Activated T-helper 1 cell treated with Interleukin-2 at 50 U/mL for 16 hours (primary cell): ENCODE measurements at regions not wholly inside any gene's neighbourhood (a gene's known extent, or its start where the extent isn't known, plus 50 kb on each side); places are given as distances from the start of the nearest gene placed in this dataset.
"Not testable (repeated sequence)": the region's sequence is repeated elsewhere in the genome, so short reads cannot be mapped to it uniquely, and the experiment has no call there.

Source experiments
- DNase-seq: peaks from one replicate; pipeline ENCODE4 v3.0.0-alpha.2; 2020; ENCODE audit warnings: low read depth

DNA sequence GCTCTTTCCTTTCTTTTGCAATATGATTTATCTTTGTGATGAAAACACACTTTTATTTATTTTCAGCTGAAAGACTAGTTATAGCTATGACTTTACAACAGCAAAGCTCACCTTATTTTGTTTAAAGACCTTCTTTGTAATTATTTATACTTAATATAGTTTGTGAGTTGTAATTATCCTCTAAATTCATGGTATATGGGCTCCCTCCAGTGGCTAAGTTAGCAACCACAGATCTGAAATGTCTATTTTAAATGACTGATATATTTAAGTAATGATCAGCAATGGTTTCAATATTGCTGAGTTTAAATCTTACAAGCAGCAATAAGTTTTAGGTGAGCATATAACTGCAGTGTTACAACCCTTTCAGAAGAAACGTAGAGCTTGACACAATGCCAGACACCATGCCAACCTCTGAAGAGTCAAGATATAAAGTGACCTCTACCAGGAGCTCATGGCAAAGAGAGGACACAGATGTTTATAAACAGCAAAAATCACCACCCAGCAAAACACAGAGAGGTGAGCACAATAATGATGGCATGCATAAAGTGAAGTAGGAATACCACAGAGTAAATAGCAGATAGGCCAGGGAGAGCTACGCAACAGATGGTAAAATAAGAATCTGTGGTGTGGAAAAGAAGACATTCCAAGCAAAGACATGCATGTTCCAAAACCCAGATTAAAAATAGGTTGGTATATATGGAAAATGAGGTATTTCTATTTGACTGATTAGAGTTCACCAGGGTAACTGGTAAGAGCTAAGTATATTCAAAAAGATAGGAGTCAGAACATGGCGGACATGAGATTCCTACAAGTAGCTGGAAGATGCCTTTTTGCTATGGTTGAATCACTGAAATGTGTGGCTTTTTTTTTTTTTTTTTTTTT lies 143.7 kb upstream of the ZNF385D start:
- no peak for DNase-seq

DNA sequence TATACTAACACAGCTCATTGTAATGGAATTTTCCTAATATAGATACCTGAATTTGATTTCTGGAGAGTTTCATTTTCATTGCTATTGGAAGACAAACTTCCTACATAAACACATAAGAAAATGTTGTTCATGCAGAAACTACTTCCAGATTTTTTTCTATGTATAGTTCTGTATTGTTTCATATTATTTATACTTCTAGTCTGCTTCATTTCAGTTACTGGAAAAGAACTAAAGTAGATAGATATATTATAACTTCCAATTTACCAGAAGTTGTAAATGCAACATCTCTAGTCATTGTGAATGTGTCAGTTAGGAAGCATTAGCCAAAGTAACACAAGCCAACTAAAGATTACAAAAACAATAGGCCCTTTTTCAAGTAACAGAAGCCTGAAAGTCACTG lies 147.3 kb upstream of the ZNF385D start:
- DNase-seq: no peak

DNA sequence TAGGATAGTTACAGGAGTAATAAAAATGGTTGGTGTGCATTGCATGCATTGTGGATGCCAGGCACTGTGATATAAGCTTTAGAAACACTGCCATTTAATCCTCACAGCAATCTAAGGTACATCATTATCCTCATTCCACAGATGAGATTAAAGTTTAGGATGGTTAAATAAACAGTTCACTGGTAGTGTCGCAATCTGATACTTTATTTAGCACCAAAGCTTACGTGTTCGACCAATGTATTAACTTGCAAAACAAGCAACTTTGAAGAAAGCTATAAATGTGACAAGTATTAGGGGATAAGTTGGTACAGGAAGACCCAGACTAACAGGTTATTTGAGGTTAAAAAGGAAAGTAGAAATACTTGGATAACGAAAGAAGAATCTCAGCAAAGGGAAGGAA lies 150.5 kb upstream of the ZNF385D start:
- no peak for DNase-seq

DNA sequence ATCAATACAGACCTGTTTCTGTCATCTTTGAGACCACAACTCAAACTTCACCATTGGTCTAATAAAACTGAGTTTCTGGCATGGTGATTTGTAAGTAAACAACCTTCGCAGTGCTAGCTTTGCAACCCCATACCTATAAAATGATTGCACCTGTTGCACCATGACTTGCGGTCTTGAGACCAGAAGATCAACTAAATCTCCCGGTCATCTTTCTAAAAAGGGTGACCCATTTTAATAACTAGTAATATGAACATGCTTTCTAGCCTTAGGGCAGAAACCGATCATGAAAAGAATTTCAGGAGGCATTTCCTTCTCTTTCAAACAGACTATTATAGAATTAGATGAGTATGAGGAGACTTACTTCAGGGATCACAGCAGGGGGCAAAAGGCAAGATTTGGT lies 151.9 kb upstream of the ZNF385D start:
- no peak for DNase-seq

DNA sequence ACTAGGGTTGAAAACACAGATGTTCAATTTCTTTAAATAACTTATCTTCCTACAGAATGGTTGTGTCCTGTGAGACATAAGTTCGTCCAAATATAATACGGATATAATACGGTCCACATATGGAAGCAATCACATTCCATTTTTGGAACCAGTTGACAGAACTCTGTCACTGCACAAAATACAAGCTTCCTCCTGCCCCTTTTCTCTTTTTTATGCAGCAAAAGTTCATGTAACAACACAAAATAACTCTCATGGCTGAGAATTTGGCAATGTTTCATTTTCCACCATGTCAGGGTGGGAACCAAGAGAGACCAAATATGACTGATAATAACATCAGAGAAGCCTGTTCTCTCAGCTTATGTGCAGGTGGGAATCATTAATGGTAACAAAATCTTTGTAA lies 158.1 kb upstream of the ZNF385D start:
- DNase-seq: no peak

DNA sequence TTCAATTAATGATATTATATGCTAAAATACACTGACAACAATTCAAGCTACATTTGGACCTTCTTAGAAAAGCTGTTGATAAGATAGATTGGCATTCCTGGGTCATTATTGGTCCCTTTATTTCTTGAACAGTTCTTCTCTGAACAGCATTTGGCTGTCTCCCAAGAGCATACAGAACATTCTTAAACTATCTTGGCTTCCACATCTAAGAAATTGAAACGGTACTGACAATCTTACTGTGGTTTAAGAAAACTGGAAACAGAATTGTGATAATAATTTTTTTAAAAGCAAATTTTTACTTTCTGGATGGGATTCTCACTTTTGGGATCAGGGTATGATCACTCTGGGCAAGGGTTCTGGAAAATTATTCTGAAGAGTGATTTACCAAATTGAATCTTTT lies 161.7 kb upstream of the ZNF385D start:
- DNase-seq: no peak

DNA sequence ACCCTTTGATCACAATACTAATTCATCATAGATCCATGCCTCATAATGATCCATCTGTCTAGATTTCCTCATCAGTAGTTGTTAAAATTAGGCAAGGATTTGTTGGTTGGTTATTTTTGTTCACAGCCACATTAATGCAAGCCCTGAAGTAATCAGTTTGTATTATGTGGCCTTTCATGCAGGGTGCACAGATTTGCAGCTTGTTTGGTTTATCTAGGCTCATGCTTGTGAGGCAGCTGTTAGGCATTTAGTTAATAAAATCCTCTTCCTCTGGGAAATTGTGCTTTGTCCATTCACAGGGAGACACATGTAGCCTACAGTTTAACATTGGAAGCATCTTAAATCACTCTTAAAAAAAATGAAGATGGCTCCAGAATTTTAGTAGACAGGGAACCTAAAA lies 162.8 kb upstream of the ZNF385D start:
- DNase-seq: no peak

DNA sequence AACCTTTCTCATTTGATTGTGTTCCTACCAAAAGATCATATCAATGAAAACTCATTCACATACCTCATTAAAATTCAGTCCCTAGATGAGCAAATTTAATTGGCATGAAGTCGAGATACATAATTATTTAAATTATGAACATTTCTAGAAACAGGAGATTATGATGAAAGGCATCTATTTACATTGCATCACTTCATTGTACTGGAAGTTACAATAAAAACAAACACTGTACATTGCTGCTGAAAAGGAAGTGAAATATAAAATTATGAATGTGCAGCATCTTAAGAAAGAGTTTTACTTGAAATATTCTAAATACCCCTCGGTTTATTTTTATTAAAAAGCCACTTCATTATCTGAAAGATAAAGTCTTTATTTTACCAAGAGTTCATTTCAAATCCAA lies 163.4 kb upstream of the ZNF385D start:
- no peak for DNase-seq

DNA sequence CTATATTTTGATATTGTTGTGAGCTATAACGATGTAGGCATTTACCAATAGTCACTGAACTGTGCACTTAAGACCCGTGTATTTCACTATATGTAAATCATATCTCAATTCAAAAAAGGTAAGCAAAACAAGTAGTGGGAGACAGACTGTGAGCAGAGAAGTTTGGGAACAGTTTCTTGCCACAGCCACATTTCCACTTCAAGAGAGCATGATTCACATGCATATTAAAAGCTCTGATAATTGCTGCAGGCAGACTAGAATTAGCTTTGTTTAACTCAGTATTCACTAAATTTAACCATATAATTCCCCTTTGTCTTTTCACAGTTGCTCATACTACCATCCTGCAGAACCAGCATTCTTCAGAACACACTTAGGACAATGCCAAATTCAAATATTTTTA lies 168.4 kb upstream of the ZNF385D start:
- DNase-seq: no peak

DNA sequence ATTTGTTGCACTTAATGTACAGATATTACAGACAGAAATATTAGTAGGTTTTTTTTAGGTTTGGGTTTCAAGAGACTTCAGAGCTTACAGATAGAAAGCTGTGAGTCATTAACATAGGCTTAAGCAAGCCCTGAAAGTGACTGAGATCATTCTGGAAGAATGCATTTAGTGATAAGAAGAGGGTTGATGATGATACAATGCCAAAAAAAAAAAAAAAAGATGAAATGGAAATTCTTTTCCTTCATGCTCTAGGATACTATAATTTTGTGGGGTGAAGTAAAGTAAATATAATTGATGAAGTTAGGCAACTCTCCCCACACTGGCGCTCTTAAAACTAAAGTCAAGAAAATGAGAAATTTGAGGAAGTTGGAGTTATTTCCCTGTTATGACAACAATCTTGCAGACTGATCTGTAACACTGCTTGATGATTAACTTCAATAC lies 169.4 kb upstream of the ZNF385D start:
- no peak for DNase-seq

DNA sequence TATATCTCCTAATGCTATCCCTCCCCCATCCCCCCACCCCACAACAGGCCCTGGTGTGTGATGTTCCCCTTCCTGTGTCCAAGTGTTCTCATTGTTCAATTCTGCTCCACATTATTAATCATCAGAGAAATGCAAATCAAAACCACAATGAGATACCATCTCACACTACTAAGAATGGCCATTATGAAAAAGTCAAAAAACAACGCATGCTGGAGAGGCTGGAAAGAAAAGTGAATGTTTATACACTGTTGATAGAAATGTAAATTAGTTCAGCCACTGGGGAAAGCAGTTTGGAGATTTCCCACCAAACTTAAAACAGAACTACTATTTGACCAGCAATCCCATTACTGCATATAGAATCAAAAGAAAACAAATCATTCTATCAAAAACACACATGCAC lies 172.1 kb upstream of the ZNF385D start:
- not testable (repeated sequence) for DNase-seq

DNA sequence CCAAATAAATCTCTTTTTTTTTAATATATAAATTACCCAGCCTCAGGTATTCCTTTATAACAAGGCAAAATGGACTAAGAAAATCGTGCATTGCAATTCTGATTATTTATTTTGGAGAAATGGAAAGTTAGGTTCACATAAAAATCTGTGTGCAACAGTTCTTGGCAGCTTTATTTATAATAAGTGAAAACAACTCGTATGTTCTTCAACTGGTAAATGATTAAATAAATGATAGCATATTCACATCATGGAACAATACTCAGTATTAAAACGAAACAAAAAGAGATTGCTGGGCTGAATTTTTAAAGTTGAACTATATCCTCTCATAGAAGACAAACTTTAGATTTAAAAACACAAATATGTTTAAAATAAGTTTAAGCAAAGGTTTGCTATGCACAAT lies 176.3 kb upstream of the ZNF385D start:
- no peak for DNase-seq

DNA sequence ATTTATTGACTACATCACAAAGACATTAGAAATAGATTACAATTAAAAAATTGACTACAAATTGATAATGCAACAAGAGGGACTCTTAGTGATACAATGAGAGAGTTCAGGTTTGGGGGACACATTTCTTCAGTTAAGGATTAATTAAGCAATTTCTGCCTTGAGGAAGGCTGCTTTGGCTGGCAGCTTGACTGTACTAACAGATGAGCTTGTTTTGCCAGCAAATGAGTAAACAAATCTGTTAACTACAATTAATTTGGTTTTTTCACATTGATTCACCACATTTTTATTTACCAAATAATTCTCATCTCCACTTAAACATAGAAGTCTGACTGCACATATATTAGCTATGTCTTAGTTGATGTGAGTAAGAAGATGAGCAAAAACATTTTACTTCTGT lies 183.6 kb upstream of the ZNF385D start:
- DNase-seq: no peak

DNA sequence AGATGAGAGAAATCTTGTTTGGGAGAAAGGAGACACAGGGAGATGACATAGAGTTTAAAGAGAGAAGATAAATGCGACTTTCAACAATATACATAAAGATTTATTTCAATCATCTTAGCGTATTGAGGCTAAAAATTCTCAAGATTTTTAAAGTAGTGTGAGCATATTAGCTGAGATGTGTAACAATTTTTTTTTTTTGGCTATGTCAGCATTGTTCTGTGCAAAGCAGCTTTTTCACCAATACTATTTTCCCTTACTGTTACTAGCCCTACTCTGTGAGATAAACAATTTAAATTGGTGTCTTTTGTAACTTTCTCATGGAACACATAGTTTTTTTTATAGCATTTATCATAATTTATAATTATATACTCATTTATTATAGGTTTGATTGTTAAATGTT lies 185.2 kb upstream of the ZNF385D start:
- DNase-seq: no peak

DNA sequence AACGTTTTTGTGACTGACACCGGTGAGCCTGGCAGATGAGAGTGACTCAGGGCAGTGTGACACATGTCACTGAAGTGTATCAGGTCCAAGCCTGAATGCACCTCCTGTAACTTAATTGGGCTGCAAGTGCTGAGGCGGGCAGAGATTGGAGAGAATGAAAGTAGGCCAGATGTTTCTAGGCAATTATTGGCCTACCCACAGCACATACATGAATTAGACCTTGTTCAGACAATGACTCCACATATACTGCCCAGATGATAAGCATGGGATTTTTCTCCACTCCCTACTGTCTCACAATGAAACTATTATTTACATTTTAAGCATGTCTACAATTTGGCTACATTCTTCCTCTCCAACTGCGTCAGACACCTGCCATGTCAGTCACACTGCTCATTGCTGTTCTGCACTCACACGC lies 187.3 kb upstream of the ZNF385D start:
- DNase-seq: no peak

DNA sequence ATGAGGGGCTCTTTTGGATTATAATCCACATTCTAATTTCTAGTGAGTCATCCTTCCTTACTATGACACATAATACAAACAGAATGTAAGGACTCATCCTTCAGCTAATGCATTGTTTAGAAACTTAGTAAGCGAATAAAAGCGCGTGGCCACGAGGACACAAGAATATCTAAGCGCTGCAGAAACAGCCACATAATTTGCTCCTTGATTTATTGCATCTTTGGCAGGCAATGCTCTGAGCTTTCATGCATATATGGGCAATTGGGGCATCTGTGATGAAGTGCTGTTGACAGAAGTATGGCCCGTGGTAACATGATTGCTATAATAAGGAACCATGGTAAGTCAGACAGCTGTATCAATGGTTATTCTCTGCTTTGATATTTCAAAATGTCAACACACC lies 191.3 kb upstream of the ZNF385D start:
- no peak for DNase-seq

DNA sequence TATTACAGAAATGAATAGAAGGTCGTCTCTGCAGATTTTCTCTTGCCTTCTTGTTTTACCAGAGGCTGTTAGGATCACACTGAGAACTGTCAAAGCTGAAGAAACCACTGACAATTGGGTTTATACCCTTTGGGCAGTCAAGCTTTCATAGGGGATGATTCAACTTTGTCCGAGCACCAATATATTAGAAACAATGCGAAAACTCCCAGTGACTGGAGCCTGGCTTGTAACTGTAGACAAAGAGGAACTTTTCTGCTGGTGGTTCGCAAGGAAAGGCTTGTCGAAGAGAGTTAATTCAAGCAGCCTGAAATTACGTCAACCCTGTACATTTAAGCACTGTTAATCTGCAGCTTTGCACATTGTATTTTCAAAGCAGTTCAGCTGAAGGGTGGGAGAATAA lies 193.2 kb upstream of the ZNF385D start:
- no peak for DNase-seq

DNA sequence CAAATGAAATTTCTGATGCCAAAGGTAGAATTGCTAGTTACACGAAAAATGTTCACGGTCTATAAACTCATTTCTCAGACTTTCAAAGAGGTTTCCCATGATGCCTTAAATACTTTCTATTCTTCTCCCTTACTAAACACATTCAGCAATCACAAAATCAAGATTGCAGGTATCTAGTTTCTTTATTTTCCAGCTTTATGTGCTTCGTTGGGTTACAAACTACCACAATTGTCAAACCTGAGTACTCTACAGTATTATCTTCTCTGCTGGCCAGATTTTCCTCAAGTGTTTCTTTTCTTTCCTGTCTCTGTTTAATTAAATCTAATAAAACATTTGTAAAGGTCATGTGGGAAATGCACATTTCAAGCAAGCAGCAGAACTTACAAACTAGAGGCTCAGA lies 201.8 kb upstream of the ZNF385D start:
- no peak for DNase-seq

DNA sequence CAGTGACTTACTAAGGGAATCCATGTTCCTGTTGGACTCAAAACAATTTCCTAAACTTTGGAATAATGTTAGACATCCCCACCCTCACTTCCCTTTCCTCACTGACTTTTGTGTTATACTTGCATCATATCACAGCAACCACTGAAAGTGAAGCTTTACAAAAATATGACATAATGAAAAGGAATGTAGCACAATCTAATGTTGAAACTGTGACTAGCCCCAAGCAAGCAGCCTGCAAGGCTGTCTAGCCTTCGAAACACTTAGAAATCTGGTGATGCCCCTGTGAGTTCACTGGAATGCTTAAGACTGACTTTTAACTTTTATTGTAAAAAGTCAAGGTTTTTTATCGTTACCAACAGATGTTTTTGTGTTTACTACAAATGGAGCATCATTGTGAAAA lies 203.7 kb upstream of the ZNF385D start:
- DNase-seq: no peak

DNA sequence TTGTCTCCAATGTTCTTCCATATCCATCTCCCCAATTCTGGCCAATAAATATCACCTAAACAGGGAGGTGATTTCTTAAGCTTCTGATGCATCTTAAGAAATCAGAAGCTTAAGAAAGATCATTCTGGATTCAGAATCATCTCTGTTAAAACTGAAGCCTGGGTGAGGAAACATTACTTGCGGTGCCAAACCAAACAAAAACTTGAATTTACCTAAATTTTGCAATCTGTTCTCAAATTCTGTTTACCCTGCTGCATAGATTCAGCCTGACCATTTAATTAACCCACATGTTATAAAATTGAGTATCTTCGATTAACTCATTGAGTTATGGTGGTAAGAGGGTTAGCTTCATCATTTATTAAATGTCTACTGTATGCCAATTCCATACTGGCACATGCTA lies 204.4 kb upstream of the ZNF385D start:
- no peak for DNase-seq

DNA sequence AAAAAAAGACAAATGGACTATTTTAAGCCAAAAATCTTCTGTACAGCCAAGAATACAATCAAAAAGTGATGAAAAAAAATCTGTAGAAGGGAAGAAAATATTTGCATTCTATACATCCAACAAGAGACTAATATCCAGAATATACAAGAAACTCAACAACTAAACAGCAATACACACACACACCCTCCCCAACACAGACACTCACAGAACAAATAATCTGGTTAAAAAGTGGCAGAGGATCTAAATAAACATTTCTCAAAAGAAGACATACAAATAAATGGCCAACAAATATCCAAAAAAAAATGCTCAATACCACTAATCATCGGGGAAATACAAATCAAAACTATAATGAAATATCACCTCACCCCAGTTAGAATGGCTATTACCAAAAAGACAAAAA lies 209.0 kb upstream of the ZNF385D start:
- no peak for DNase-seq

DNA sequence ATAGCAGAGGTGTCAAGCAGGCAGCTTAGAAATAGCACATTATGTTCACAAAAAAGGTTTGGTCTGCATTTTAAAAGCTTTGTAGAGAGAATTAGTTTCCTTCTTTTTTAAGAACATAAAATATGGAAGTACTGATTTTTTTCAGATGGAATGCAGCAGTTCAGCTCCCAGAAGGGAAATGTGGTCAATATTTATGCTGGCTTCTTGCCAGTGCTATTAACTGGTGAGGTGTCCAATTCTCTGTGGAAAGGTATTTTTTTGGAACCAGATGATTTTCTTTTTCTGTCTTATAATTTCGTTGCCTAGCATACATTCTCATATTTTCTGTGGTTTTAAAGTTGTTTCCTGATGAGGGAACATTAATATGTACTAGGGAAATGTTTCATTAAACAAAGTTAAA lies 211.4 kb upstream of the ZNF385D start:
- DNase-seq: no peak

DNA sequence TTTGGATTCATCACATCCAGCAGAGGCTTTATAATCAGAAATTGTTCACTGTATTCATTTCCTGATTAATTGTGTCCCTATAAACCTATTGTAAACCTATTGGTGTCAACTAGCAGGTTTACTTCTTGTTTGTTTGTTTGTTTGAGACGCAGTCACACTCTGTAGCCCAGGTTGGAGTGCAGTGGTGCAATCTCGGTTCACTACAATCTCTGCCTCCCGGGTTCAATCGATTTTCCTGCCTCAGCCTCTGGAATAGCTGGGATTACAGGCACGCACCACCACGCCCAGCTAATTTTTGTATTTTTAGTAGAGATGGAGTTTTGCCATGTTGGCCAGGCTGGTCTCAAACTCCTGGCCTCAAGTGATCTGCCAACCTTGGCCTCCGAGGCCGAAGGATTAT lies 215.4 kb upstream of the ZNF385D start:
- DNase-seq: not testable (repeated sequence)

DNA sequence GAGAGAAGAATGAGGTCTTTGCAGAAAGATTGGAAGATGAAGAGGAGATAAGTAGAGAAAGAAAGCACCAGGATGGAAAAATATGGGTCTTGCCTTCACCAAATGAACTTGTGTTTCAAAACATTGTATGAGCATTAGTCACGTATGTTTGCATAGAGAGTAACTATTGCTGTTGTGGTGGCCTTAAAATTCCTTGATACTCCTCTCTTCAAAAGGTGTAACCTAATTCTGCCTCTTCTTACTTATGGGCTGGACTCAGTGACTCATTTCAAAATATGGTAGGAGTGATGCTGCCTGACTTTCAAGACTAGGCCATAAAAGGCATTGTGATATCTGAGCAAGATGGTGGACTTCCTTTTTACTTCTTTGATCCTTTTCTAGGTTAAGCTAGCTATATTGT lies 228.7 kb upstream of the ZNF385D start:
- DNase-seq: no peak
